ENCODE measurements at regions not wholly inside any gene's neighbourhood (a gene's known extent, or its start where the extent isn't known, plus 50 kb on each side); places are given as distances from the start of the nearest gene placed in this dataset.

GRCh38 chr2:215489288-215489848 lies 53.5 kb upstream of the FN1 start:
- H3K4me3 Mint-ChIP-seq, result no peak overlapping the region
- TF ChIP-seq, protein P1, sequence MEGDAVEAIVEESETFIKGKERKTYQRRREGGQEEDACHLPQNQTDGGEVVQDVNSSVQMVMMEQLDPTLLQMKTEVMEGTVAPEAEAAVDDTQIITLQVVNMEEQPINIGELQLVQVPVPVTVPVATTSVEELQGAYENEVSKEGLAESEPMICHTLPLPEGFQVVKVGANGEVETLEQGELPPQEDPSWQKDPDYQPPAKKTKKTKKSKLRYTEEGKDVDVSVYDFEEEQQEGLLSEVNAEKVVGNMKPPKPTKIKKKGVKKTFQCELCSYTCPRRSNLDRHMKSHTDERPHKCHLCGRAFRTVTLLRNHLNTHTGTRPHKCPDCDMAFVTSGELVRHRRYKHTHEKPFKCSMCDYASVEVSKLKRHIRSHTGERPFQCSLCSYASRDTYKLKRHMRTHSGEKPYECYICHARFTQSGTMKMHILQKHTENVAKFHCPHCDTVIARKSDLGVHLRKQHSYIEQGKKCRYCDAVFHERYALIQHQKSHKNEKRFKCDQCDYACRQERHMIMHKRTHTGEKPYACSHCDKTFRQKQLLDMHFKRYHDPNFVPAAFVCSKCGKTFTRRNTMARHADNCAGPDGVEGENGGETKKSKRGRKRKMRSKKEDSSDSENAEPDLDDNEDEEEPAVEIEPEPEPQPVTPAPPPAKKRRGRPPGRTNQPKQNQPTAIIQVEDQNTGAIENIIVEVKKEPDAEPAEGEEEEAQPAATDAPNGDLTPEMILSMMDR (IDR thresholded peaks at IDR 0.05), result no peak
- H3K9me3 Mint-ChIP-seq, result no peaks in the 10 kb centered on the region
- no peaks in the 10 kb centered on the region for H3K9me3 ChIP-seq (ENCODE audit: control insufficient read depth, insufficient read depth, low read length)
- H3K4me1 Mint-ChIP-seq, result no peaks in the 10 kb centered on the region
- no peak overlapping the region for H3K4me3 ChIP-seq (ENCODE audit: low read length)
- WGBS (ENCODE audit: insufficient coverage), result 89% methylated on average over 3 of the region's 3 CpGs
- DNase-seq (no peak), ATAC-seq (no peak)
- H3K27ac ChIP-seq (ENCODE audit: low read length), result no peak overlapping the region
- H3K36me3 Mint-ChIP-seq, result no peaks in the 10 kb centered on the region
- intact Hi-C loops (cut with micrococcal nuclease), result no loop called here
- no peaks in the 10 kb centered on the region for H3K27me3 ChIP-seq (ENCODE audit: control insufficient read depth, insufficient read depth, low read length)
- no peaks in the 10 kb centered on the region for H3K36me3 ChIP-seq (ENCODE audit: control insufficient read depth, insufficient read depth, low read length)
- no peaks in the 10 kb centered on the region for H3K4me1 ChIP-seq (ENCODE audit: control insufficient read depth, insufficient read depth, low read length)
- no peak overlapping the region for H3K27ac Mint-ChIP-seq
- H3K27me3 Mint-ChIP-seq (ENCODE audit: low read depth in 2 of 2), result peaks cover 1 to 47% of the 10 kb centered on the region in 2 donors

- H3K36me3 ChIP-seq (ENCODE audit: control insufficient read depth, insufficient read depth, low read length), result no peaks in the 10 kb centered on the region
- no peak overlapping the region for H3K4me3 ChIP-seq (ENCODE audit: low read length)
- TF ChIP-seq, protein P1 (IDR thresholded peaks at IDR 0.05), result no peak
- Mint-ChIP-seq H3K27me3 (ENCODE audit: low read depth in 2 of 2) (peaks cover 2 to 40% of the 10 kb centered on the region in 2 donors), H3K4me1 (no peaks in the 10 kb centered on the region), H3K4me3 (no peak overlapping the region), H3K36me3 (no peaks in the 10 kb centered on the region), H3K9me3 (no peaks in the 10 kb centered on the region), H3K27ac (no peak overlapping the region)
- 90% methylated on average over 4 of the region's 4 CpGs for WGBS (ENCODE audit: insufficient coverage)
- H3K27ac ChIP-seq (ENCODE audit: low read length), result no peak overlapping the region
- DNase-seq, result no peak
- H3K27me3 ChIP-seq (ENCODE audit: control insufficient read depth, insufficient read depth, low read length), result no peaks in the 10 kb centered on the region
- no peaks in the 10 kb centered on the region for H3K4me1 ChIP-seq (ENCODE audit: control insufficient read depth, insufficient read depth, low read length)
- intact Hi-C loops (cut with micrococcal nuclease), result no loop called here
- ATAC-seq, result no peak
- H3K9me3 ChIP-seq (ENCODE audit: control insufficient read depth, insufficient read depth, low read length), result no peaks in the 10 kb centered on the region
Measured at GRCh38 chr2:215487002-215487372, 51.1 kb upstream of the FN1 start.

DNA sequence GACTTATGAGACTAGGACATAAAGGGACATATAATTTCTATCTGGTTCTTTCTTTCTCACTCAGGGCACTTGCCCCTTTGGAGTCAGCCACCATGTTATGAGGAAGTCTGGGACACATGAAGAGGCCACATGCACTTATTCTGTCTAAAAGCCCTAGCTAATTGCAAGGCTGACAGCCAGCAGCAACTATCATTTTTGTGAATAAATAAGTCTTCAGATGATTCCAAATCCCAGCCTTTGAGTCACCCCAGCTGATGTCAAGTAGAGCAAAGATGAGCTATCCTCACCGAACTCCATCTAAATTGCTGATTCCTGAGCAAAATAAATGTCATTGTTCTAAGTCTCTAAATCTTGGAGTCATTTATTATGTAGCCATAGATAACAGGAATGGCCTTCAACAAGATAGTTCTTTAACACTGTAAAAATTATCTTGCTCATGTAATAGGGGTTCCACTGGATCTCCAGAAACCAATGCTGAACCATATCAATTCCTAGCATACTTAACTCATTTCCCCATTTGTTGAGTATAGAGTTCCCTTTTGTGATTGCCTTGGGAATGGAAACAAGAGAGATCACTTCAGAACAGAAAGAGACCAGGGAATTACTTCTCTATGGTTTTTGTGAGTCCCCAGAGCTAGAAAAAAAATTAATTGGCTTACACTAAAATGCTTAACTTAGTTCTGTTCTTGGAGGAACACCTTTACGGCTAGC lies 50.6 kb upstream of the FN1 start:
- TF ChIP-seq, protein P1 (IDR thresholded peaks at IDR 0.05), result no peak
- Mint-ChIP-seq H3K36me3 (no peaks in the 10 kb centered on the region), H3K27me3 (ENCODE audit: low read depth in 2 of 2) (peaks cover 6 to 36% of the 10 kb centered on the region in 2 donors), H3K9me3 (no peaks in the 10 kb centered on the region), H3K27ac (no peak overlapping the region), H3K4me3 (no peak overlapping the region), H3K4me1 (no peaks in the 10 kb centered on the region)
- H3K27me3 ChIP-seq (ENCODE audit: control insufficient read depth, insufficient read depth, low read length), result no peaks in the 10 kb centered on the region
- H3K4me1 ChIP-seq (ENCODE audit: control insufficient read depth, insufficient read depth, low read length), result no peaks in the 10 kb centered on the region
- H3K27ac ChIP-seq (ENCODE audit: low read length), result no peak overlapping the region
- no peak overlapping the region for H3K4me3 ChIP-seq (ENCODE audit: low read length)
- H3K36me3 ChIP-seq (ENCODE audit: control insufficient read depth, insufficient read depth, low read length), result no peaks in the 10 kb centered on the region
- ATAC-seq (peak in 1 of 3 donors; percentile 30), DNase-seq (no peak)
- intact Hi-C loops (cut with micrococcal nuclease), result no loop called here
- WGBS (ENCODE audit: insufficient coverage), result 95% methylated on average over 2 of the region's 2 CpGs
- H3K9me3 ChIP-seq (ENCODE audit: control insufficient read depth, insufficient read depth, low read length), result no peaks in the 10 kb centered on the region

All from natural killer cell (primary cell).